GM12874 (cell line): ENCODE measurements at regions not wholly inside any gene's neighbourhood (a gene's known extent, or its start where the extent isn't known, plus 50 kb on each side); places are given as distances from the start of the nearest gene placed in this dataset.

Experiments
- TF ChIP-seq, protein P1 (sequence below): IDR thresholded peaks from 2 replicates; pipeline ENCODE4 v1.5.1; 2011; ENCODE audit warnings: low read depth, mild to moderate bottlenecking, control low read depth, low read length, moderate library complexity; ENCODE audit not compliant: insufficient read depth

DNA sequence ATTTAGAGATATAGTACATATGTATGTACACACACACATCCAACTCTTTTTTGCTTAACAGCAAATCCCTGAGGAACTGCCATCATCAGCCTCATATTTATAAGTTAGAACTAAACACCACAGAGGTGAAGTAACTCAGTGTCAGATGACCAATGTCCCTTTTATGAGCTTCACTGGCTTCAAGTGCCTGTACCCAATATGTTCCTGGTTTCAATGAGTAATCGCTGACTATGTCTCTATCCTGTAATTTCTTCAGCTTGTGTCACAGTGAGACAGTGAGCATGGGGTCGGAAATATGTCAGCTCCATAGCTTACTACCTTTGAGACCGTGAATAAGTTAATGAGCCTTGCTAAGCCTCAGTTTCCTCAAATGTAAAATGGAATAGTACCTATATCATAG, 136.2 kb upstream of the RASGEF1B start:
- TF ChIP-seq, protein P1, sequence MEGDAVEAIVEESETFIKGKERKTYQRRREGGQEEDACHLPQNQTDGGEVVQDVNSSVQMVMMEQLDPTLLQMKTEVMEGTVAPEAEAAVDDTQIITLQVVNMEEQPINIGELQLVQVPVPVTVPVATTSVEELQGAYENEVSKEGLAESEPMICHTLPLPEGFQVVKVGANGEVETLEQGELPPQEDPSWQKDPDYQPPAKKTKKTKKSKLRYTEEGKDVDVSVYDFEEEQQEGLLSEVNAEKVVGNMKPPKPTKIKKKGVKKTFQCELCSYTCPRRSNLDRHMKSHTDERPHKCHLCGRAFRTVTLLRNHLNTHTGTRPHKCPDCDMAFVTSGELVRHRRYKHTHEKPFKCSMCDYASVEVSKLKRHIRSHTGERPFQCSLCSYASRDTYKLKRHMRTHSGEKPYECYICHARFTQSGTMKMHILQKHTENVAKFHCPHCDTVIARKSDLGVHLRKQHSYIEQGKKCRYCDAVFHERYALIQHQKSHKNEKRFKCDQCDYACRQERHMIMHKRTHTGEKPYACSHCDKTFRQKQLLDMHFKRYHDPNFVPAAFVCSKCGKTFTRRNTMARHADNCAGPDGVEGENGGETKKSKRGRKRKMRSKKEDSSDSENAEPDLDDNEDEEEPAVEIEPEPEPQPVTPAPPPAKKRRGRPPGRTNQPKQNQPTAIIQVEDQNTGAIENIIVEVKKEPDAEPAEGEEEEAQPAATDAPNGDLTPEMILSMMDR, result no peak

DNA sequence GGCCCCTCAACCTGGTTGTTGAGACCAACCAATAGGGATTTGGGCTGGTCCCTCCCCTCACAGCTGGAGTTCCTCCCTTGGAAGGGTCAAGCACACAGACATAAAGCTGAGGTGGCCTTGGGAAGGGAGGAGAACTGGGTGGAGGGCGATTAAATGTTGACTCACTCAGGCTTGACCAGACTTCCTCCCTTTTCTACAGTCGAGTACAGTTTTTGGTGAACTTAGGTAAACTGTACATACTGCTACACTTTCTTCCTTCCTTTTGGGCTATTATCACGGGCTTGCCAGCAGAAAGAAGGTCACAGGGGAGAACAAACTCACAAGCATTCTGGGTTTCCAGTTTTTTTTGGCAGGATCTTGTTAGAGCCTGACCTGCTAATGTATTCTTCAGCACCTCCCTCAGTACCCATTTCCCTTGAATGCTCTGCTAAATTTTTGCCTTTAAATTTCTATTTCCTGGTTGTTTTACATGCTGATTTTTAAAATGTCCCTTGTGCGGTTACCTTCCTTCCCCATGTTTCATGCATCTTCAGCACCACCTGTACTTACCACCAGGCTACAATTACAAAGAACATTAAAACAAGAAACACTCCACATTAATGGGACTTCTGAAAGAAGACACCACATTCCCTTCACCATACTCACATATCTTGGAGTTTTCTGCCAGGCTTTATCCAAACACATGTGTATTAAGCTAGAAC, 135.2 kb upstream of the RASGEF1B start:
- TF ChIP-seq, protein P1, result no peak

DNA sequence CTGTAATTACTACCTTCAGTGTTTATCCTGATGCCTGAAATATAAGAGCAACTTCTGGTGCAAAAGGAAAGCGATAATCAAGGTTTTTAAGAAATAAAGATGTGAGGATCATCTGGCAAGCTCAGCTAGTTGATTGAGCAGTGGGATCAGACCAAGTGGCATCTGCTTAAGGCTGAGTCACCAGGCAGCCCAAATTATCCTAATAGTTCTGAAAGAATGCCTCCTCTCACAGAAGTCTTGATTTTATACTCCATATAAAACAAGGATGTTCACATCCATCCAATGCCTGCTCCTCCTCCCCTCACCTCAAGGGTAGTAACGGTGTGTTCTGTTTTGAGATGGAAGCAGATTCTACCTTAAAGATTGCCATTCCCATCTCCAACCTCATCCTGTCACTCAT, 134.5 kb upstream of the RASGEF1B start:
- TF ChIP-seq, protein P1, result no peak

DNA sequence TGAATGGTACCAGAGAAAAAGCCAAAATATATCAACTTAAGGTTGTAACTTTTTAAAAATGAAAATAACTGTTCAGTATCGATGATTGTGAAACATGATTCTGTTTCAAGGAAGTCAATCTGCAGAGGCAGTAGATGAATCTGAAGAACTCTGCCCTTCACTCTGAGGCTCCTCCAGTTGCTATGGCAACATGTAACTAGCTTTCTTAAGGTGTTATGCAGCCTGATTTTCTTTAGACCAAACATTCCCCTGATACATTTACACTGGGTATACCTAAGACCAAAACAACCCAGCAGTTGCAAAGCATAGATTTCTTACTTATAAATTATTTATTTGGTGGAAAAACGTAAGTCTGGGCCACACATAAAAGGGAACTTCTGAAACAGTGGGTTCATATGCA, 133.6 kb upstream of the RASGEF1B start:
- TF ChIP-seq, protein P1, result no peak

DNA sequence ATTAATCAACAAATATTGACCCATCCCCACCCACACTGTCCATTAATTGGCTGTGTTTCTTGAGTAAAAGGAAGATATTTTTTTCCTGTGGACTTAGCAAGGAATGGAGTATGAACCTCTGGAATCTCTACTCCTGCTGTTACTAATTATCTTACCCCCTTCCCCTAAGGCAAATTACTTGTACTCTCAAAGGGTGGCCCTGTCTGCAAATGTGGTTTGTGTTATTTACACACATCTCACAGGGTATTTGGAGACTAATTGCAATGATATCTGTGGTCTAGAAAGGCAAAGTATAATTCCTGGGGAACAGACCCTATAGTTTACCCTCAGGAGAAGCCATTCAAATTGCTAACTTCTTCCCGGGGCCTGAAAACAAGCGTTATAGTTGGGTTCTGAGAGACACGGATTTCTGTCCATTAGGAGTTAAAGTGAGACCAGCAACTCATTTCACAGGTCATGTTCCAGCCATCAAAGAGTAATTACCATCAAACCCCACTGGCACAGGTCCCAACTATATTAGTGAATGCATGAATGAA, 133.0 kb upstream of the RASGEF1B start:
- TF ChIP-seq, protein P1, result no peak

DNA sequence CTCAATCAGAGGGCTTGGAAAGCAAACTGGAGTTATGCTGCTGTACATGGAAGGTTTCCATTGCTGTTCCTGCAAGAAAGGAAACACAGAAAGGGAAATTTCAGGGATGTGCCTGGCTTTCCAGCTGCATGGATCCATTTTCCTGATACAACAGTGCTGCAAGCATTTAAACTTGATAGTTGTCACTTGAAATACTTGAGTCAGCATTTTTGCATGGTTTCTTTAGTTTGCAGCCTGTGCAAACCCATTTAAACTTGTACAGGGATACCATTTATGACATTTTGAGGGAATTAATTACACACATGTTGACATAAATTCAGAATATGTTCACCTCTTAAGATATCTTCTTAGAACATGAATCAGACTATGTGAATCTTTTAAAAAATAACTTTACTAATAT, 131.1 kb upstream of the RASGEF1B start:
- TF ChIP-seq, protein P1, result no peak

DNA sequence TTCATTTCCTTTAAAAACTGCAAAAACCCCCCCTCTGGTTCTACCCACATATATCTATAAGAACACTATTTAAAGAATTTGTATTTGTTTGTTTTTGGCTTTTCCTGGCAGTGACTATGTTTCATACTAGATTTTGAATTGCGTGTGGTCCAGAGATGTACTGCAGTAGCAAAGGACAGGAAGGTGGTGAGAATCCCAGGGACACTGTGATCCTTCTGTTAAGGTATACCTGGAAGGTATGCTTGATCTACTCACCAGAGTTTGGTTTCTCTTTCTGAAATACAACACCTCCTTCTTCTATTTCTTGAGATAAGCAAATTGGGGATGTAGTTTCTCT, 129.6 kb upstream of the RASGEF1B start:
- TF ChIP-seq, protein P1, result no peak
